ENCODE measurements at regions not wholly inside any gene's neighbourhood (a gene's known extent, or its start where the extent isn't known, plus 50 kb on each side); places are given as distances from the start of the nearest gene placed in this dataset.

GRCh38 chr6:140979642-140980091 lies 1153.1 kb upstream of the GJE1 start:
- TF ChIP-seq POLR2A (IDR thresholded peaks at IDR 0.05) (no peak), CTCF (IDR thresholded peaks at IDR 0.05) (no peak)
